Right kidney (tissue), 1 donor: ENCODE measurements at regions not wholly inside any gene's neighbourhood (a gene's known extent, or its start where the extent isn't known, plus 50 kb on each side); places are given as distances from the start of the nearest gene placed in this dataset.

Source experiments
- DNase-seq: peaks from one replicate; pipeline ENCODE4 v3.0.0-alpha.2; 2016

DNA sequence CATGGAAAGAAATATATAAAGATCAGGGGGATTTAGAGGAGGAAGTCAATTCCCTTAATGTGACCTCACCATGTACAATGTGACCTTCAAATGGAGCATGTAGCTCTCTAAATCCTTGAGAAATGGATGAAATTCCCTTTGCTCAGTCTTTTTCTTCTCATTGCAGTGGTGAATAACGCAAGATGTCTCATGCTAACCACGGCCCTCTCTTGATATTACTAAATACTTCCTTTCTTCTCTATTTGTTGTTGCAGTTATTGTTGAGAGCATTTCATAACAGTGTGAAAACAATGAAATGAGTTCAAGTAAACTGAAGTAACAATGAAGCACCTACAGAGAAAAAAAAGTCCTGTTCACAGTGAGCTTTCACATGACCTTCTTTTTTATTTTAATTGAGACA lies 55.6 kb downstream of the ZNF281 start:
- DNase-seq: no peak

DNA sequence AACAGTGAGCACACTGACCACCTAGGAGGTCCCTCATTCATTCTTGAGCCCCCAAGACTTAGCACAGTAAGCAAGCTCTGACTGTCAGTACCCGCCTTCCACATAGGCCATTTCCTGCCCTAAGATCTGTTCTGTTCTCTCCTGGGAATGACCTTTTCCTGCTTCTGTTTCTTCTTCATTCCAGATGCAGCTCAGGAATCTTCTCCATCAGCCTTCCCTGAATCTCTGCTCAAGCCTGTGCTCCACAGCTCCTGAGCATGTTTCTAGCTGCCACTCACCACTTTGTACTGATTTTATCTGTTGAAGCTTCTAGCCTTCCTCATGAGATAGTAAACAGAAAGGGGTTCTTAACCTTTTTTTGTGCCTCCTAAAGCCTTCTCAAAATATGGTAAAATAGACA lies 56.6 kb downstream of the ZNF281 start:
- no peak for DNase-seq

DNA sequence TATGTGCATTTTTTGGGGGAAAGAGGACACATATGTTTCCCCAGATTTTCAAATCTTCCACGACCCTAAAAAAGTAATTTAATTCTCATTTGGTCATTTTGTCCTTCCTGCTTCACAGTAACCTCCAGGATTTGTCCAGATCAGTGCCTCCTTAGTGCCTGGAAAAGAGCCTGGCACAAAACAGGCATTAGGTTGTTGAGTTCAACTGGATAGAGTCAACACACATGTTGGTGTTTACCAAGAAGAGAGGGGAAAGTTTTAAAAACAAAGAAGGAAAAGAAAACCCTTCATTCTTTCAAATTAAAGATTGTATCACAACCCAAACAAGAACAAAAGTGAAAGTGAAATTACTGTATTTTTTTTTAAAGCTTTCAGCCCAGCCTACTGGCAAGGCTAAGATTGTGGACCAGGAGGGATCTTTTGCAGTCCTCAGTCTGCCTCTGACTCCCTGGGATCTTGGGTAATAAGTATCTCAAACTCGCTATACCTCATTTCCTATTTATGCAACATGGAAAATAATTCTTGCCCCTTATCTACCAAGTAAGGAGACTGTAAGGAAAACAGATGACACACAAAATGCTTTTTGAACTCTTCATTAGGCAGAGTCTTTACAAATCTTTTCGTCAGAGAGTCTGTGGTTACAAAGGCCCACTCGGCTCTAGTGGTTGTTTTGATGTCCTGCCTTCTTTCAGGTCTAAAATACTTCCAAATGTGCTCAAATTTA lies 57.8 kb downstream of the ZNF281 start:
- no peak for DNase-seq

DNA sequence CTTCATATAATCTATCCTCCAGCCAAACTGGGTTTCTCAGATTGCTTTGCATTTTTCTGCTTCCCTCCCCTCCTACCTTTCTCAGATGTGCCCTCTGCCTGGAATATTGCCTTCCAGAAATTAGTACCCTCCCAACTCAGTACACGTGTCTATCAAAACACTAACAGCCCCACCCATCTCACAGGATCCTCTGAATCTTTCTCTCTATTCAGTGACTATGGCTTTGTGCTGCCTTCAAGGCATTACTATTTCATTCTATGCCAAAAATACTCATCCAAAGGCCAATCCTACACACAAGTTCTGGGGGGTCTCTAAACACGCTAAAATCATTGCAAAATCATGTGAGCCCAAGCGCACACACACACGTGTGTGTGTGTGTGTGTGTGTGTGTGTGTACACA lies 58.4 kb downstream of the ZNF281 start:
- no peak for DNase-seq

DNA sequence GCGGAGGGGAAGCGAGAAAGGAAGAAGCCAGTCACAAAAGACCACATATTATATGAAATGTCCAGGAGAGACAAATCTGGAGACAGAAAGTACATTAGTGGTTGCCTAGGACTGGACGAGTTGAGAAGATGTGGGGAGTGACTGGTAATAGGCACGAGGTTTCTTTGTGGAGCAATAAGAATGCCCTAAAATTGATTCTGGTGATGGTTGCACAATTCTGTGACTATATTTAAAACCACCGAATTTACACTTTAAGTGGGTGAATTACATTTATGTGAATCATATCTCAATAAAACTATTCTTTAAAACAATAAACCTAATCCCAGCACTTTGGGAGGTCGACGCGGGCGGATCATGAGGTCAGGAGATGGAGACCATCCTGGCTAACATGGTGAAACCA lies 63.1 kb downstream of the ZNF281 start:
- DNase-seq: no peak

DNA sequence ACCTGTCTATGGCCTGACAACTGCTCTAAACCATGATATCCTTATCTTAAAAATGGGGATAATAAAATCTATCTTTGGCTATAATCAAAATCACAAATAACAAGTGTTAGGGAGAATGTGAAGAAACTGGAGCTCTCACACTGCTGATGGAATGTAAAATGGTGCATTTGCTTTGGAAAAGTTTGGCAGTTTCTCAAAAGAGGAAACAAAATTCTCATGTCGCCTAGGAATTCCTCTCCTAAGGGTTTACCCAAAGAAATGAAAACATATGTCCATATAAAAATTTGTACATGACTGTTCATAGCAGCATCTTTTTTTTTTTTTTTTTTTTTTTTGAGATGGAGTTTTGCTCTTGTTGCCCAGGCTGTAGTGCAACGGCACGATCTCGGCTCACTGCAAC lies 64.3 kb downstream of the ZNF281 start:
- no peak for DNase-seq

DNA sequence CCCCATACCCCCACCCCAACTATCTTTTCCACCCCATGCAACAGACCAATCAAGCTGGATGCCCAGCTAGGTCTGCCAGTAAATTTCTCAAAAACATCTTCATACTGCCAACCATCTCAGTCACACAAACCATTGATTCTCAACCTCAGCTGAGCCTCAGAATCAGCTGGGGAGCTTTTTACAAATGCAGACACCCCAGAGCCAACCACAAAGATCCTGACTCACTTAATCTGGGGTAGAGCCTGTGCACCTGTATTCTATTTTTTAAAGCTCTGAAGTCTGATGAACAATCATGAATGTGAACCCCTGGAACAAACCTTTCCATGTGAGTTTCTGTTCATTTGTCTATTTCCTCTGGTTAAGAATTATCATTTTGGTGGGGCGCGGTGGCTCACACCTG lies 66.0 kb downstream of the ZNF281 start:
- DNase-seq: no peak

DNA sequence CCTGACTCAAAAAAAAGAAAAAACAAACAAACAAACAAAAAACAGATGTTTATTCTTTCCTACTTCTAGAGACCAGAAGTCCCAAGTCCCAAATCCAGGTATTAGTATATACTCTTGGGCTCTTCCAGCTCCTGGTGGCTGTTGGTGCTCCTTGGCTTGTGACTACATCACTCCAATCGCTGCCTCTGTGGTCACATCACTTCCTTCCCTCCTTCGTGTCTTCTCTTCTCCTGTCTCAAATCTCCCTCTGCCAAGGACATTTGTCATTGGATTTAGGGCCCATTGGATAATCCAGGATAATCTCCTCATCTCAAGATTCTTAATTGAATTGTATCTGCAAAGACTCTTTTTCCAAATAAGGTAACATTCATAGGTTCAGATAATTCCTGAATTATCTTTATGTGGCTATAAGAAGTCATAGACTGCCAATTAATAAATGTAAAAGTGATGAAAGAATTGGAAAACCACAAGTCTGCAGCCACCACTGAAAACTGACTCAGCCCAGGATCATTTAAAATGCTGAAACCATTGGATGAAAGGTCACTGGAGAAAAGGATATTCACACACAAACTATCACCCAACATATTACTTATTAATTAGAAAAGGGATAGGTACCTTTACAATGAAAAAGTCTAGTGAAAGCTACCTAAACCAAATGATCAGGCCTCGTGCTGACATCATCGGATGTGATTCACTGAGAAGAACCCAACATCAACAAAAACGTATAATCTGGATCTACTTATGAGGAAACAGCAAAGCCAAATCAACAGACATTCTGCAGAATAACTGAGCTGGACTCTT lies 67.1 kb downstream of the ZNF281 start:
- no peak for DNase-seq

DNA sequence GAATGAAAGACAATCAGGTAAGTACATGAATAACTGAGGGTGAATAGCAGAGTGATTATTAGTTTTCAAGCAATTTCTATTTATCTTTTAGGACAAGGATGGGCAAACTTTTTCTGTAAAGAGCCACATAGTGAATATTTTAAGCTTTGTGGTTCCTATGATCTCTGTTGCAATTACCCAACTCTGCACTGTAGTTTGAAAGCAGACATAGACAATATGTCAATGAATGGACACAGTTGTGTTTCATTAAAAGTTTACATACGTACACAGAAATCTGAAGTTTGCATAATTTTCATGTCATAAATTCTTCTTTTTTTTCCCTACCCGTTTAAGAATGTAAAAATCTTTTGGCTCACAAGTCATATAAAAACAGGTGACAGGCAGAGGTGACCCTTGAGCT lies 71.4 kb downstream of the ZNF281 start:
- no peak for DNase-seq

DNA sequence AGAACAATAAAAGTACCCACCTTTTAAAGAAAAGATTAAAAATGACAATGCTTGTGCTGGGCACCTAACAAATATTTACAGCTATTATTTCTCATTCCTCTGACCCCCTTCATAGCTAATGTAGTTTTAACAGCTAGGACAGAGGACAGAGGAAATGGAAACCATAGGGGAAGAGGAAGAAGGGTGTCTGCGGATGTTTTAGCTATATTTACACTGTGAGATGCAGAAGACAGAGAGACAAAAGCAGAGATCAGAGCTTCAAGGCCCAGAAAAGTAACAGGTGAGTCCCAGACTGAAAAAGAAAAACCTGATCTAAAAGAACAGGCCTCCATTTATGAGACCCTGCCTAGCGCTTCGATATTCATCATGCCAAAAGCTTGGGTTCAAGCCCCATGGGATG lies 72.0 kb downstream of the ZNF281 start:
- no peak for DNase-seq

DNA sequence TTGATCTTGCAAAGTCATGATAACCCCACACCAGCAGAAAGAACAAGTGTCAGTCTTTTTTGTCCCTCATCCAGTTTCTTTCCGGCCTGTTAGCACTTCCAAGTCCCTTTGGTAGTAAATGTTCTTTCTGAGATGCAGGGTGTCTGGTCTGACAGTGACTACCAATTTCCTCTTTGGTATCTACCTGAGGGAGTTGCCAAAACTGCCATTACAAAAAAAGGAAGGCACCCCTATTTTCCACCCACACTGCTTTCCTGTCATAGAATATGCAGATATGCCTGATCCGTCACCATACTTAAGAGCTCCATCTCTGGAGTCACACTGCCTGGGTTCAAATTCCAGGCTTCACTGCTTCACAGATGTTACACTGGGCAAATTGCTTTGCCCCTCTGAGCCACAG lies 72.4 kb downstream of the ZNF281 start:
- DNase-seq: no peak

DNA sequence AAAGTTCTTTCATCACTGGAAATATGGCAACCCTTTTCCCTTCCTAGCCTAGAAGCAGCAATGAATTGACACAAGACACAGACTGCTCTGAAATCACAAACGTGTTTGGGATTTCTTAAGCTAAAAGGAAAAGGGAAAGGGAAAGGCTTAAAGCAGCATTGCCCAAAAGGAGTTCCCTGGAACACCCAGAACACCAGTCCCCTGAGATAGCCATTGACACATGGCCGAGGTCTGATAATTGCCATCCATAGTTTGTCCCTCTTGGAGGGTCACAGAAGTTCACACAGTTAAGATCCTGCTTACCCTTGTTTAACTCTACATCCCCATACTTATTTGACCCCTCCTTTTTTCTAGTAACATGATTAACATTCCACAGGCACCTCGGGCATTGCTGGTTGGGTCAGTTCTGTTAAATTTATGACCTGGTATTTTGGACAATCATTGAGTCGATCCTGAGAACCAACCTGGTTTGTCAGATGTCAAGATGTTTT lies 72.9 kb downstream of the ZNF281 start:
- no peak for DNase-seq

DNA sequence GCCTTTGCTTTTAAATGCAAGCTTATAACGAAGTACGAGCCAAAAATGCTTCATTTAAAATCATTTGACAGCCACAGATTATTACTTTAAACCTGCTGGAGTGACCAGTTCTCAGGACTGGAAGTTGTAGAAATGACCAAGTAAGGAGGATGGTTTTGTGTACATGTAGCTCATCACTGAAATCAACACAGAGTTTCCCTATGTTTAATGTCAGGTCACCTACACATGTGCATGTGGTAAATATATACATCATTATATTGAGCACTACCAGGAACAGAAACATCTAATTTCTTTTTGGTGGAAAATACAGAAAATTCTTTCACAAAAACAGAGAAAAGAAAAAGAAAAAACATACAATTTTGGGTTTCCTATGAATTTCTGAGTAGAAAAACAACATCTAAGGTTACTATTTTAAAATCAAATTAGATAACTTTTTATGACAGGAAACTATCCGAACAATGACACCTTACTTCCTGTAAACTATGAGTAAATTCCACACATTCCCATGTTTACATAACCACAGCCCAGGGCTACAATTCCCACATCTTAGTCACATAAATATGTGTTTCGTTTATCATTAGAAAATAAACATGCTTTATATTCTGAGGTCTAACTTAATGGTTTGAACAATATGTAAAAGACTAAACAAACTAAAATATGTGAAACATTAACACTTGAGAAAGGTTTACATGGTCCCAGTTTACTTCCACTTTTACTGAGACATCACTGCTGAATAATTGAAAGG lies 73.6 kb downstream of the ZNF281 start:
- no peak for DNase-seq

DNA sequence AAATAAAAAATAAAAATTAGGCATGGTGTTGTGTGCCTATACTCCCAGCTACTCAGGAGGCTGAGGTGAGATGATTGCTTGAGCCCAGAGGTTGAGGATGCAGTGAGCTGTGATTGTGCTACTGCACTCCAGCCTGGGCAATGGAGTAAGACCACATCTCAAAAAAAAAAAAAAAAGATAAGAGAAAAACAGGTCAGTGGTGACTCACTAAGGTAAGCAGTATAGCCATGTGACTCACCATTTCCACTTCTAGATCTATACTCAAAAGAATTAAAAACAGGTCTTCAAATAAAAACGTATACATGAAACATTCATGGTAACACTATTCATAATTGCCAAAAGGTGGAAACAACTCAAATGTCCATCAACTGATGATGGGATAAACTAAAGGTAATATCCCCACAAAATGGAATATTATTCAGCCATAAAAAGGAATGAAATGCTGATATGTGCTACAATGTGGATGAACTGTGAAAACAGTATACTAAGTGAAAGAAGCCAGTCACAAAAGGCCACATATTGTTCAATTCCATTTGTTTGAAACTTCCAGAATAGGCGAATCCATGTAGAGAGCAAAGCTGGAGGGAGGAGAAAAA lies 75.1 kb downstream of the ZNF281 start:
- no peak for DNase-seq

DNA sequence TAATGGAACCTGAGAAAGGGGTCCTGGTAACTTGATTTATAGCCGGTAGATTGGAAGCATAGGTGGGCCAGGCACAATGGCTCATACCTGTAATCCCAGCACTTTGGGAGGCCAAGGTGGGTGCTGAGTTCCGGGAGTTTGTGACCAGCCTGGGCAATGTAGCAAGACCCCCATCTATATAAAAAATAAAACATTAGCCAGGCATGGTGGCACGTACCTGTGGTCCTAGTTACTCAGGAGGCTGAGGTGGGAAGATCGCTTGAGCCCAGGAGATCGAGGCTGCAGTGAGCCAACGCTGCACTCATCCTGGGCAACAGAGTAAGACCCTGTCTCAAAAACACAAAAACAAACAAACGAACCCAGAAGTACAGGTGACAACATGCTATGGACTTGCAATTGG lies 76.5 kb downstream of the ZNF281 start:
- no peak for DNase-seq

DNA sequence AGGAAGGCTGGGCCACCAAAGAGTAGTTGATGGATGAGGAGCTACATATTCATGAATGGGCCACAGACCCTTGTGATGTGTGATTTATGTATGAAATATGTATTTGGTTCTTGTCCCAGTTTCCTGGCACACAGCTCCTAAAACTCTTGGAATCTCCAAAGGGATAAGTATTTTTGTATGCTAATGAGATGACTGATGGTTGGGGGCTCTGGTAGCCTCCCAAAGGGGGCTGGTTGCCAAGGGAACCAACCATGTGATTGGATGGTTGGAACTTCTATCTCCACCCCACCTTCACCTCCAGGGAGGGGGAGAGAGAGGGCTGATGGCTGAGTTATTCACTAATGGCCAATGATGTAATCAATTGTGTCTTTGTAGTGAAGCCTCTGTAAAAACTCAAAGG lies 77.1 kb downstream of the ZNF281 start:
- DNase-seq: no peak

DNA sequence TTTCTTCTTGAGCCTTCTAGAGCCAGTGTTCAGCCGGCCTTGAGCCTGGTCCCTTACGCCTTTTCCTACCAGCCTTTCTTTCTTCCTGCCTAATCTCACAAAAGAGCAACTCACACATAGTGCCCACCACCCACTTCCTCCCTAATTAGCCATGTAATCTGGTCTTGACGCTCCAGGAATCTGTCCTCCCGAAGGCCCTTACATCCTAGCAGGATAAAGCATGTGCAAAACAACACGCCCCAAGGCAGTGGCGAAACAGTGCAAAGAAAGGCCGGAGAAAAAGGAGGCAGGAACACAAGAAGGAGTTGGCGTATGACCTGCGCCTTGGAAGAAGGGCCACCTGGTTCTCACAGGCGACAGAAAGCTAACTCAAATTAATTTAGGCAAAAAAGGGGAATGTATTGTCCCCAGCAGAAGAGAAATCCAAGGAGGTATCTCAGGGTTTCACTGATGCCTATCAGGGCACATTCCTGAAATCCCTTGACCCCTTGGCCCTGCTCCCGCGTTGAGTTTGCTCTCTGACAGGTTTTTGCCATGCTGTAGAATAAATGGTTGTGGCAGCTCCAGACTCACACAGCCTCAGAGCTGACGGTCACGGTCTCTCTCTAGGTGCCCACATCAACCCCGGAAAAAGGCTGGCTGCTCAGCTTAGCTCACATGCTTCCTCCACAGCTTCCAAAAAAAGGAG lies 79.0 kb downstream of the ZNF281 start:
- peak; percentile 25 for DNase-seq

DNA sequence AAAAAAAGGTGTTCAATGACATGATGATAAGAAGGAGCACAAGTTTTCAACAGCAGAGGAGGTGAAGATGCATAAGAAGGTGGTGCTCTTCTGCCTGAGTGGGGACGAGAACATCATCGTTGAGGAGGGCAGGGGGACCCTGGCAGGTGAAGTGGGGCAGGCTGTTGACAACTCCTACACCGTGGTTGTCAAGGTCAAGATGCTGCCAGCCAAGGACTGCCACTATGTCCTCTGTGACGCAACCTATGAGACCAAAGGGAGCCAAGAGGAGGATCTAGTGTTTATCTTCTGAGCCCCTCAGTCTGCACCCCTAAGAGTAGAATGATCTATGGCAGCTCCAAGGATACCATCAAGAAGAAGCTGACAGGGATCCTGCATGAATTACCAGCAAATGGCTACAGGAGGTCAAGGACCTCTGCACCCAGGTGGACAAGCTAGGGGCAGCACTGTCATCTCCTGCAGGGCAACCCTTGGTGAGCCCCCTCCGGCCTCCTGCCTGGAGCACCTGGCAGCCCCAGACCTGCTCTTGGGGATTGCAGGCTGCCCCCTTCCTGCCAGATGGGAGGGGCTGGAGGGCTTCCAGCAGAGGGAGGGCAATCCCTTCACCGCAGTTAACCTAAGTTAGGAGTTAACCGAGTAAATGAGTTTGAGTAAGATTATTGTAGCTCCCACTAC lies 80.5 kb downstream of the ZNF281 start:
- no peak for DNase-seq

DNA sequence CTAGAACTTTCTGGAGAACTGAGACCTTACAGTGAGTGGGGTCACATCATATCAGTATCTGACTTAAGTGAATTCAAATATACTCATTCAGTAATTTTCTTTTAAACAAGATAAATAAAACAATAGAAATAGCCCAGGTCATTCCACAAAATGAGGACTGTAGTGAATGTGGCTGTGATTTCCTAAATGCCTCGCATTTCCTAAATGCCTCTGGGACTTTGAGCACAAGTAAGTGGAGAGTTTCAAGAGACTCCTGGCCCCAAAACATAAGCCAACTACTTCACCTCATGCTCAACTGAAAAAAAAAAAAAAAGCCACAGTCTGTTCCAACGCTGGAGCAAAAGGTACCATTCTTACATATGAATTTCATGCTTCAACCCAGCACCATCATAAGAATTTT lies 81.5 kb downstream of the ZNF281 start:
- no peak for DNase-seq

DNA sequence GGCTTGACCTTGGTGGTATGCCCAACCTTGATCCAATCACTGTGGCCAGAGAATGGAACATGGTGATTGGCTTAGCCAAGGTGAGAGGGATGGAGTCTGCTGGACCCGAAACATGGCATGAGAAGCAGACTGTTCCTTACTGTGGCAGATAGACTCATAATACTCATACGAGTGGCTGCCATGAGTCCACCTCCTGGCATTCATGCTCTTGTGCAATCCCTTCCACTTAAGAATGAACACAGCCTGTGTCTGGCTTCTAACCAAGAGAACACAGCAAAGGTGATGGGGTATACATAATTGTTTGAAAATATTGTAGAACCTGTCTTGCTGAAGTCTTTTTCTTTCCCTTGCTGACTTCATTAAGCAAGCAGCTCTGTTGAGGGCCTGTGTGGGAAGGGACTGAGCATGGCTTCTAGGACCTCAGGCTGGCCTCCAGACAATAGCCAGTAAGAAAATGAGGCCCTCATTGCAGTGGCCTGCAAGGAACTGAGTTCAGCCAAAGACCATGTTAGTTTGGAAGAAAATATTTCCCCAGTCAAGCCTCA lies 85.9 kb downstream of the ZNF281 start:
- no peak for DNase-seq

DNA sequence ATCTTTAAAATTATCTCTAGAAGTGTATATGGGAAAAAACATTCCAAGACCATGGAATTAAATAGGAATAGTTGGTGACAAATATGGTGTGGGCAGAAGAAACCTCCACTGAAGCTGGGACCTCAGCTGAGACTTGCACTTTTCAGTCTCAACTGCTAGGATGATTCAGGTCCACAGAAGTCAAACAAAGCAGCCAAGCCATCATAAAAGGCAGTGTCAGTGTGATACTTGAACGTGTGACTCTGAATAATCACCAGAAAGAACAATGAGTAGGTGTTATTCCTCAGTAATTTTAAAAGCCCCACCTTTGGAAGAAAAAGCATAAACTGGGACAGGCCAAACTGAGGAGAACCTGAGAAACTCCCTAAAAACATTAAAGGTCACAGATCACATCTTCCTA lies 90.7 kb downstream of the ZNF281 start:
- no peak for DNase-seq
